Fibroblast of pulmonary artery (primary cell): ENCODE measurements at regions not wholly inside any gene's neighbourhood (a gene's known extent, or its start where the extent isn't known, plus 50 kb on each side); places are given as distances from the start of the nearest gene placed in this dataset.
"Not testable (repeated sequence)": the region's sequence is repeated elsewhere in the genome, so short reads cannot be mapped to it uniquely, and the experiment has no call there.

ENCODE experiments used
- DNase-seq: peaks from one replicate; pipeline ENCODE4 v3.0.0-alpha.2; 2010; ENCODE audit warnings: low read depth
- H3K4me3 ChIP-seq: replicated peaks from 2 replicates; pipeline ENCODE4 v1.5.1; 2011; ENCODE audit warnings: low read depth, mild to moderate bottlenecking, control low read depth, low read length, moderate library complexity
- CTCF ChIP-seq: IDR thresholded peaks from 2 replicates; pipeline ENCODE4 v1.5.1; 2011; ENCODE audit warnings: mild to moderate bottlenecking, control low read depth, low read length, inconsistent platforms; ENCODE audit errors: missing control alignments

DNA sequence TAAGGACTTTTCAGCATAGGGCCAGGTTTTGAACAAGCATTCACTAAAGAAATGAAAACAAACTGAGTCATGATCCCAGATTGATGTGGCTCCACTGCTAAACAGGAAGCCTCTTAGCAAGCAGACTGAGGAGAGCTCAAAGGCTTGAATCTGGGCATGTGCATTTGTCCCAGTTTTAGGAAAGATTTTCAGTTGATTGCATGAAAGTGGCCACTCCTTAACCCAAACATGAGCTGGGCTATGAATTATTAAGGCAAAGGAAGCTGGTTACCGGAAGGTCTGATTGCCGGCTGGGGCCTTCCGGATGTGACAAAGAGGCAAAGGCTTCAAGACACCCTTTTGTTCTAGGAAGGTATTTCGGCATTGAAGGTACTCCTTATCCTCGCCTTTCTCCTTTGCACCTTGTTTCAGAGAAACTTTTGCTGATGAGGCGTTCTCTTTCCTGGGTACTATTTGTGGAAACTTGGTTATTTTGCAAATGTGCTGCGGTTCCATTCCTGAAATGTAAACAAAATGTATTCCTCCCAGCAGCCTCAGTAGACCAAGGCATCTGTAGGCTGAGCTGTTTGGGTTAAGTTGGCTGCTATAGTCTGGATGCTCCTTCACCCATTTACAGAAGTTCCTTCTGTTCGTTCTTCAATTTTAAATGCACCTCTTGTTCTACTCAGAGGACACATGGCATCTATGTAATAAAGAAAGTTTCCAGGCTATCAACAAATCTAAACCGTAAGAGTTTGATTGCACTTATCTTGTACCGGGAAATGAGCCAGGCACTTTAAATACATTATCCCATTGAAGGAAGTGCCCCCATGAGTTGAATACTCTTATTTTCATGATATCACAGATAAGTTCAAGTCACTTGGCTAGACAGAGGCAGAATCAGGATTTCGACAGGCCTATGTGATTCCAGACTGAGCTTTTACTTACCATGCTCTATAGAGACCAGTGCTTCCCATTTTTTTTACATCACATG lies 115.6 kb upstream of the METAP2 start:
- peak; percentile 28 for DNase-seq
- no peak overlapping the region for H3K4me3 ChIP-seq
- no peak for TF ChIP-seq CTCF

- no peak overlapping the region for H3K4me3 ChIP-seq
- DNase-seq, result no peak
- TF ChIP-seq CTCF, result no peak
Observed at GRCh38 chr12:95365912-95366311, 108.0 kb upstream of the METAP2 start.

GRCh38 chr12:95368931-95369330 lies 105.0 kb upstream of the METAP2 start:
- no peak overlapping the region for H3K4me3 ChIP-seq
- no peak for DNase-seq
- no peak for TF ChIP-seq CTCF

DNA sequence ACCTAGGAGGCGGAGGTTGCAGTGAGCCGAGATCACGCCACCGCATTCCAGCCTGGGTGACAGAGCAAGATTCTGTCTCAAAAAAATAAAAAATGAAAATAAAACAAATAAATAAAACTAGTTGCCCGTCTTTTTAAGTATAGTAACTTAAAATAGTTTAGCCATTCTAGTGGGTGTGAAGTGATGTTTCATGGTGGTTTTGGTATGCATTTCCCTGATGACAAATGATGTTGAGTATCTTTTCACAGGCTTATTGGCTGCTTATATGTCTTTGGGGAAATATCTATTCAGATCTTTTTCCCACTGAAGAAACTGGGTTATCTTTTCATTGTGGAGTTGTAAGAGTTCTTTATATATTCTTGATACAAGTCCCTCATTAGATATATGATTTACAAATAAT lies 102.4 kb upstream of the METAP2 start:
- TF ChIP-seq CTCF, result no peak
- no peak for DNase-seq
- H3K4me3 ChIP-seq, result no peak overlapping the region

GRCh38 chr12:95379481-95379880 lies 94.5 kb upstream of the METAP2 start:
- H3K4me3 ChIP-seq, DNase-seq: not testable (repeated sequence)

DNA sequence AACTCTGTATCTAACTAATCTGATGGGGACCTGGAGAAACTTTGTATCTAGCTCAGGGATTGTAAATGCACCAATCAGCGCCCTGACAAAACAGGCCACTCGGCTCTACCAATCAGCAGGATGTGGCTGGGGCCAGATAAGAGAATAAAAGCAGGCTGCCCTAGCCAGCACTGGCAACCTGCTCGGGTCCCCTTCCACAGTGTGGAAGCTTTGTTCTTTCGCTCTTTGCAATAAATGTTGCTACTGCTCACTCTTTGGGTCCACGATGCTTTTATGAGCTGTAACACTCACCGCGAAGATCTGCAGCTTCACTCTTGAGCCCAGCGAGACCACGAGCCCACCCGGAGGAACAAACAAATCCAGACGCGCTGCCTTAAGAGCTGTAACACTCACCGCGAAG lies 93.6 kb upstream of the METAP2 start:
- DNase-seq, result not testable (repeated sequence)

DNA sequence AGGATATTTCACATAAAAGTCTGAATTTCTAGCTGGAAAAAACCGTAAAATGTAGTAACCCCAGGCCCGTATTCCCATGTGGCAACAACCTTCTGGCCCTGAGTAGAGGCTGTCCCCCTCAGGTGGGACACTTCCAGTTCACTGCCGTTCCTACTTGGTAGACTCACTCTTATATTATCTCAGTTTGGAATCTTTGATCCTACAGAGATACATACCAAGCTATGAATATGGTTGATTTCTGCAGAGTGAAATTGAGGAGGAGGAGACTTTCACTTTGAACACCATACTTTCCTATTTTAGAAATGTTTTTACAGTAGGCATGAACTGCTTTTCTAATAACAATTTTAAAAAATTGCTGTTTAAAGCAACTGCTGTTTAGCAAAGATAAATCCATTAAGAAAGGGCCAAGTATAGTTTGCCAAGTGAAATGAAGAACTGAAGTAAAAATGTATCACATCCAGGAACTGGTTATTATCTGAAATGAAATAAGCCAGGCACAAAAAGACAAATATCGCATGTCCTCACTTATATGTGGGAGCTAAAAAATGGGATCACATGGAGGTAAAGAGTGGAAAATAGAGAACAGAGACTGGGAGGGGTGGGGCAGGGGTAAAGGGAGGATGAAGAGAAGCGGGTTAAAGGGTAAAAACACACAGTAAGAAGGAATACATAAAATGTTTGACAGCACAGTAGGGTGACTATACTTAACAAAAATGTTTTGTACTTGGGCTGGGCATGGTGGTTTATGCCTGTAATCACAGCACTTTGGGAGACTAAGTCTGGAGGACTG lies 92.8 kb upstream of the METAP2 start:
- no peak for DNase-seq
- no peak for TF ChIP-seq CTCF
- no peak overlapping the region for H3K4me3 ChIP-seq

More for the DNA sequence above, 93.6 kb upstream of the METAP2 start:
- not testable (repeated sequence) for H3K4me3 ChIP-seq

- peak; percentile 47 for DNase-seq
- not testable (repeated sequence) for H3K4me3 ChIP-seq
Observed at GRCh38 chr12:95383920-95384319, 90.0 kb upstream of the METAP2 start.
